ENCODE measurements at regions not wholly inside any gene's neighbourhood (a gene's known extent, or its start where the extent isn't known, plus 50 kb on each side); places are given as distances from the start of the nearest gene placed in this dataset.

- Histone ChIP-seq H3K27me3 (ENCODE audit: insufficient read depth, low read length, poor library complexity, severe bottlenecking) (no peaks in the 10 kb centered on the region), H3K9ac (ENCODE audit: low read depth, low read length, poor library complexity, severe bottlenecking) (no peak overlapping the region), H3K36me3 (ENCODE audit: insufficient read depth, low read length) (no peaks in the 10 kb centered on the region), H3K4me1 (ENCODE audit: insufficient read depth, low read length, poor library complexity, severe bottlenecking) (peaks cover 4% of the 10 kb centered on the region), H3K4me2 (ENCODE audit: low read depth, low read length, poor library complexity, severe bottlenecking) (no peak overlapping the region), H3K9me2 (replicated peaks; ENCODE audit: low read depth, low read length) (no peaks in the 10 kb centered on the region), H3F3A (ENCODE audit: low read depth) (no peaks in the 10 kb centered on the region), H3K79me2 (ENCODE audit: insufficient read depth, low read length) (no peaks in the 10 kb centered on the region), H2AFZ (ENCODE audit: low read length) (no peak overlapping the region), H3K9me3 (ENCODE audit: insufficient read depth, low read depth, low read length) (no peaks in the 10 kb centered on the region), H3K4me3 (ENCODE audit: low read length, poor library complexity, severe bottlenecking) (no peak overlapping the region), H4K20me1 (ENCODE audit: insufficient read depth, low read length, poor library complexity, severe bottlenecking) (no peaks in the 10 kb centered on the region)
- TF ChIP-seq, protein P1, sequence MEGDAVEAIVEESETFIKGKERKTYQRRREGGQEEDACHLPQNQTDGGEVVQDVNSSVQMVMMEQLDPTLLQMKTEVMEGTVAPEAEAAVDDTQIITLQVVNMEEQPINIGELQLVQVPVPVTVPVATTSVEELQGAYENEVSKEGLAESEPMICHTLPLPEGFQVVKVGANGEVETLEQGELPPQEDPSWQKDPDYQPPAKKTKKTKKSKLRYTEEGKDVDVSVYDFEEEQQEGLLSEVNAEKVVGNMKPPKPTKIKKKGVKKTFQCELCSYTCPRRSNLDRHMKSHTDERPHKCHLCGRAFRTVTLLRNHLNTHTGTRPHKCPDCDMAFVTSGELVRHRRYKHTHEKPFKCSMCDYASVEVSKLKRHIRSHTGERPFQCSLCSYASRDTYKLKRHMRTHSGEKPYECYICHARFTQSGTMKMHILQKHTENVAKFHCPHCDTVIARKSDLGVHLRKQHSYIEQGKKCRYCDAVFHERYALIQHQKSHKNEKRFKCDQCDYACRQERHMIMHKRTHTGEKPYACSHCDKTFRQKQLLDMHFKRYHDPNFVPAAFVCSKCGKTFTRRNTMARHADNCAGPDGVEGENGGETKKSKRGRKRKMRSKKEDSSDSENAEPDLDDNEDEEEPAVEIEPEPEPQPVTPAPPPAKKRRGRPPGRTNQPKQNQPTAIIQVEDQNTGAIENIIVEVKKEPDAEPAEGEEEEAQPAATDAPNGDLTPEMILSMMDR (conservative IDR thresholded peaks at IDR 0.05; ENCODE audit: low read length), result no peak
- no peak for TF ChIP-seq EZH2phosphoT487 (IDR thresholded peaks at IDR 0.05; ENCODE audit: borderline replicate concordance)
Measured at GRCh38 chr9:135248721-135249120, 161.3 kb downstream of the OLFM1 start.

DNA sequence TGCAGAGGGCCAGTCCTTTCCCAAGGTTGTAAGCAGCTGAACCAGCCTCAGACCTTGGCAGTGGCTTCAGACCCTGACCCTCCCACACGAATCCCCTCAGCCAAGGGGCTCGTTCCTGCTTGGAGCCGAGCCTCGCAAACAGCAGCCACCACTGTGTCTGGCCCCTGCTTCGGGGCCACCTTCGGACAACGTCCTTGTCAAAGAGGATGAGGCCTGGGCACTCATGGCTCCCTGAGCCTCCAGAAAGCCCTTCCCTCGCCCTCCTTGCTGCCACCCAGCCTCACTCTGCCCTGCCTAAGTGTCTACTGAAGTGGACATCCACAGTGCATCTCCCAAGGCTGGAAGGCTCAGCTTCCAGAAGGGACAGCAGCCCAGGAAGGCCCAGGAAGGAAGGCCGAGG lies 161.7 kb downstream of the OLFM1 start:
- no peak overlapping the region for H3K4me2 ChIP-seq (ENCODE audit: low read depth, low read length, poor library complexity, severe bottlenecking)
- TF ChIP-seq, protein P1 (conservative IDR thresholded peaks at IDR 0.05; ENCODE audit: low read length), result no peak
- no peak for TF ChIP-seq EZH2phosphoT487 (IDR thresholded peaks at IDR 0.05; ENCODE audit: borderline replicate concordance)

GRCh38 chr9:135249711-135250110 lies 162.2 kb downstream of the OLFM1 start:
- Histone ChIP-seq H4K20me1 (ENCODE audit: insufficient read depth, low read length, poor library complexity, severe bottlenecking) (no peaks in the 10 kb centered on the region), H3K9me3 (ENCODE audit: insufficient read depth, low read depth, low read length) (no peaks in the 10 kb centered on the region), H3K79me2 (ENCODE audit: insufficient read depth, low read length) (no peaks in the 10 kb centered on the region), H3K27me3 (ENCODE audit: insufficient read depth, low read length, poor library complexity, severe bottlenecking) (no peaks in the 10 kb centered on the region), H3K9me2 (replicated peaks; ENCODE audit: low read depth, low read length) (no peaks in the 10 kb centered on the region), H3F3A (ENCODE audit: low read depth) (no peaks in the 10 kb centered on the region), H3K4me3 (ENCODE audit: low read length, poor library complexity, severe bottlenecking) (no peak overlapping the region), H2AFZ (ENCODE audit: low read length) (no peak overlapping the region), H3K9ac (ENCODE audit: low read depth, low read length, poor library complexity, severe bottlenecking) (no peak overlapping the region), H3K4me1 (ENCODE audit: insufficient read depth, low read length, poor library complexity, severe bottlenecking) (peaks cover 4% of the 10 kb centered on the region), H3K36me3 (ENCODE audit: insufficient read depth, low read length) (no peaks in the 10 kb centered on the region), H3K4me2 (ENCODE audit: low read depth, low read length, poor library complexity, severe bottlenecking) (no peak overlapping the region)
- TF ChIP-seq, protein P1 (conservative IDR thresholded peaks at IDR 0.05; ENCODE audit: low read length), result no peak
- TF ChIP-seq EZH2phosphoT487 (IDR thresholded peaks at IDR 0.05; ENCODE audit: borderline replicate concordance), result no peak

More for the DNA sequence above, 161.7 kb downstream of the OLFM1 start:
- Histone ChIP-seq H3K9me3 (ENCODE audit: insufficient read depth, low read depth, low read length) (no peaks in the 10 kb centered on the region), H2AFZ (ENCODE audit: low read length) (no peak overlapping the region), H3K27me3 (ENCODE audit: insufficient read depth, low read length, poor library complexity, severe bottlenecking) (no peaks in the 10 kb centered on the region), H3K4me3 (ENCODE audit: low read length, poor library complexity, severe bottlenecking) (no peak overlapping the region), H3F3A (ENCODE audit: low read depth) (no peaks in the 10 kb centered on the region), H4K20me1 (ENCODE audit: insufficient read depth, low read length, poor library complexity, severe bottlenecking) (no peaks in the 10 kb centered on the region), H3K9ac (ENCODE audit: low read depth, low read length, poor library complexity, severe bottlenecking) (no peak overlapping the region), H3K79me2 (ENCODE audit: insufficient read depth, low read length) (no peaks in the 10 kb centered on the region), H3K36me3 (ENCODE audit: insufficient read depth, low read length) (no peaks in the 10 kb centered on the region), H3K4me1 (ENCODE audit: insufficient read depth, low read length, poor library complexity, severe bottlenecking) (peaks cover 4% of the 10 kb centered on the region), H3K9me2 (replicated peaks; ENCODE audit: low read depth, low read length) (no peaks in the 10 kb centered on the region)

Measured in Loucy (cell line).